H9 (cell line): ENCODE measurements at regions not wholly inside any gene's neighbourhood (a gene's known extent, or its start where the extent isn't known, plus 50 kb on each side); places are given as distances from the start of the nearest gene placed in this dataset.

Source experiments
- DNase-seq: peaks from one replicate; pipeline ENCODE4 v3.0.0-alpha.2; 2017
- H2AFZ ChIP-seq: one replicate; pipeline ENCODE4 v1.6.1; 2013; ENCODE audit warnings: mild to moderate bottlenecking, low read length, control low read depth, moderate library complexity
- H2AK5ac ChIP-seq: 2 replicates; pipeline ENCODE4 v1.6.1; 2013; ENCODE audit warnings: low read length, control low read depth, mixed read lengths; ENCODE audit not compliant: insufficient read length
- H2BK120ac ChIP-seq: one replicate; pipeline ENCODE4 v1.6.1; 2013; ENCODE audit warnings: low read depth, mild to moderate bottlenecking, low read length, control low read depth, inconsistent platforms; ENCODE audit not compliant: poor library complexity, severe bottlenecking
- H2BK12ac ChIP-seq: 2 replicates; pipeline ENCODE4 v1.6.1; 2013; ENCODE audit warnings: low read length, control low read depth, mixed read lengths, low read depth; ENCODE audit not compliant: insufficient read length
- H2BK15ac ChIP-seq: 2 replicates; pipeline ENCODE4 v1.6.1; 2013; ENCODE audit warnings: low read depth, low read length, control low read depth
- H2BK20ac ChIP-seq: one replicate; pipeline ENCODE4 v1.6.1; 2013; ENCODE audit warnings: low read depth, mild to moderate bottlenecking, low read length, control low read depth, inconsistent platforms; ENCODE audit not compliant: poor library complexity, severe bottlenecking
- H2BK5ac ChIP-seq: 2 replicates; pipeline ENCODE4 v1.6.1; 2013; ENCODE audit warnings: low read length, control low read depth, mixed read lengths; ENCODE audit not compliant: insufficient read length
- H3K14ac ChIP-seq: 2 replicates; pipeline ENCODE4 v1.6.1; 2013; ENCODE audit warnings: low read length, control low read depth; ENCODE audit not compliant: insufficient read depth
- H3K18ac ChIP-seq: 2 replicates; pipeline ENCODE4 v1.6.1; 2013; ENCODE audit warnings: low read depth, mild to moderate bottlenecking, mixed read lengths, low read length, control low read depth; ENCODE audit not compliant: insufficient read length
- H3K23ac ChIP-seq: 2 replicates; pipeline ENCODE4 v1.6.1; 2013; ENCODE audit warnings: low read length, control low read depth, mixed read lengths, low read depth; ENCODE audit not compliant: insufficient read length
- H3K23me2 ChIP-seq: 2 replicates; pipeline ENCODE4 v1.6.1; 2013; ENCODE audit warnings: low read depth, mild to moderate bottlenecking, mixed read lengths, low read length, control low read depth; ENCODE audit not compliant: insufficient read length, poor library complexity, severe bottlenecking
- H3K27ac ChIP-seq: 2 replicates; pipeline ENCODE4 v1.5.1; 2013; ENCODE audit warnings: low read length, control low read depth, mixed read lengths, low read depth; ENCODE audit not compliant: insufficient read length
- H3K27me3 ChIP-seq: 2 replicates; pipeline ENCODE4 v1.6.1; 2013; ENCODE audit warnings: low read length, control low read depth, inconsistent platforms; ENCODE audit not compliant: insufficient read depth
- H3K4ac ChIP-seq: 2 replicates; pipeline ENCODE4 v1.6.1; 2013; ENCODE audit warnings: low read depth, mild to moderate bottlenecking, control low read depth, inconsistent platforms, low read length, moderate library complexity
- H3K4me1 ChIP-seq: 2 replicates; pipeline ENCODE4 v1.6.1; 2013; ENCODE audit warnings: low read length, control low read depth, inconsistent platforms; ENCODE audit not compliant: insufficient read depth
- H3K4me2 ChIP-seq: 2 replicates; pipeline ENCODE4 v1.6.1; 2013; ENCODE audit warnings: low read length, control low read depth, mixed read lengths; ENCODE audit not compliant: insufficient read length, insufficient read depth
- H3K56ac ChIP-seq: 2 replicates; pipeline ENCODE4 v1.6.1; 2013; ENCODE audit warnings: low read depth, mild to moderate bottlenecking, mixed read lengths, low read length, control low read depth; ENCODE audit not compliant: insufficient read length
- H3K79me1 ChIP-seq: 2 replicates; pipeline ENCODE4 v1.6.1; 2013; ENCODE audit warnings: low read depth, mild to moderate bottlenecking, moderate library complexity, low read length, control low read depth, inconsistent platforms; ENCODE audit not compliant: insufficient read depth, poor library complexity, severe bottlenecking
- H3K79me2 ChIP-seq: 2 replicates; pipeline ENCODE4 v1.6.1; 2013; ENCODE audit warnings: low read length, control low read depth, inconsistent platforms; ENCODE audit not compliant: insufficient read depth
- H3K9ac ChIP-seq: 2 replicates; pipeline ENCODE4 v1.6.1; 2013; ENCODE audit warnings: low read length, control low read depth, mixed read lengths; ENCODE audit not compliant: insufficient read length; ENCODE audit errors: extremely low read depth
- H3K9me3 ChIP-seq: one replicate; pipeline ENCODE4 v1.6.1; 2013; ENCODE audit warnings: low read depth, low read length, inconsistent platforms; ENCODE audit not compliant: control insufficient read depth
- H3T11ph ChIP-seq: one replicate; pipeline ENCODE4 v1.6.1; 2013; ENCODE audit warnings: mild to moderate bottlenecking, low read length, control low read depth, inconsistent platforms
- H4K20me1 ChIP-seq: one replicate; pipeline ENCODE4 v1.6.1; 2013; ENCODE audit not compliant: control insufficient read depth, insufficient read length, insufficient read depth
- H4K5ac ChIP-seq: 2 replicates; pipeline ENCODE4 v1.6.1; 2013; ENCODE audit warnings: low read depth, mild to moderate bottlenecking, mixed read lengths, low read length, control low read depth; ENCODE audit not compliant: insufficient read length
- H4K8ac ChIP-seq: replicated peaks from 2 replicates; pipeline ENCODE4 v1.6.1; 2013; ENCODE audit warnings: low read length, control low read depth, mixed read lengths, low read depth; ENCODE audit not compliant: insufficient read length
- H4K91ac ChIP-seq: 2 replicates; pipeline ENCODE4 v1.6.1; 2013; ENCODE audit warnings: low read depth, mild to moderate bottlenecking, moderate library complexity, mixed read lengths, low read length, control low read depth; ENCODE audit not compliant: insufficient read length
- H3K27ac Mint-ChIP-seq, 3 experiments: 2 replicates in 2 of 3; 3 replicates in 1 of 3; pipeline ENCODE4 v1.8.0; 2020 to 2021; ENCODE audit warnings: mixed read lengths in 3 of 3, mild to moderate bottlenecking in 1 of 3, moderate library complexity in 1 of 3
- H3K27me3 Mint-ChIP-seq: 2 replicates; pipeline ENCODE4 v1.8.0; 2021; ENCODE audit warnings: low read depth, mild to moderate bottlenecking, moderate library complexity, mixed read lengths
- H3K36me3 Mint-ChIP-seq, 3 experiments: 2 replicates in 2 of 3; 3 replicates in 1 of 3; pipeline ENCODE4 v1.8.0; 2020 to 2021; ENCODE audit warnings: low read depth in 3 of 3, mixed read lengths in 3 of 3; ENCODE audit not compliant: insufficient read depth in 1 of 3
- H3K4me1 Mint-ChIP-seq, 2 experiments: 2 replicates each; pipeline ENCODE4 v1.8.0; 2020; ENCODE audit warnings: mixed read lengths in 2 of 2
- H3K4me3 Mint-ChIP-seq, 2 experiments: 2 replicates in 1 of 2; 3 replicates in 1 of 2; pipeline ENCODE4 v1.8.0; 2020 to 2021; ENCODE audit warnings: mild to moderate bottlenecking in 2 of 2, mixed read lengths in 2 of 2, moderate library complexity in 1 of 2
- H3K9me3 Mint-ChIP-seq, 2 experiments: 2 replicates in 1 of 2; 3 replicates in 1 of 2; pipeline ENCODE4 v1.8.0; 2020; ENCODE audit warnings: mild to moderate bottlenecking in 2 of 2, mixed read lengths in 2 of 2, moderate library complexity in 1 of 2
- WGBS: extraction: QIAGEN DNeasy Blood & Tissue Kit; methylation state at CpG from one replicate; pipeline ENCODE4 v1.1.7; 2013; ENCODE audit warnings: missing lambda C conversion rate, low lambda C conversion rate, mixed read lengths; ENCODE audit not compliant: insufficient read length; ENCODE audit errors: extremely low coverage; 5-methylcytosine and 5-hydroxymethylcytosine counted together
- TF ChIP-seq, protein P1 (sequence below): fragments of 200-600 bp; sonication (generic); conservative IDR thresholded peaks from 3 replicates; pipeline ENCODE4 v1.8.0; 2021; ENCODE audit warnings: antibody characterized with exemption, mild to moderate bottlenecking

GRCh38 chr5:167001246-167001645, 1290.2 kb upstream of the WWC1 start:
- peaks cover 5 to 8% of the 10 kb centered on the region in 2 experiments for H3K4me1 Mint-ChIP-seq
- no peak overlapping the region for H3K23ac ChIP-seq
- no peaks in the 10 kb centered on the region for H3K9me3 ChIP-seq
- no peak overlapping the region for H3K56ac ChIP-seq
- H3K4me2 ChIP-seq: no peak overlapping the region
- H3K9me3 Mint-ChIP-seq: no peaks in the 10 kb centered on the region
- no peak overlapping the region for H2BK120ac ChIP-seq
- no peak overlapping the region for H3K18ac ChIP-seq
- no peak overlapping the region for H2BK12ac ChIP-seq
- H3K27ac ChIP-seq: no peak overlapping the region
- TF ChIP-seq, protein P1, sequence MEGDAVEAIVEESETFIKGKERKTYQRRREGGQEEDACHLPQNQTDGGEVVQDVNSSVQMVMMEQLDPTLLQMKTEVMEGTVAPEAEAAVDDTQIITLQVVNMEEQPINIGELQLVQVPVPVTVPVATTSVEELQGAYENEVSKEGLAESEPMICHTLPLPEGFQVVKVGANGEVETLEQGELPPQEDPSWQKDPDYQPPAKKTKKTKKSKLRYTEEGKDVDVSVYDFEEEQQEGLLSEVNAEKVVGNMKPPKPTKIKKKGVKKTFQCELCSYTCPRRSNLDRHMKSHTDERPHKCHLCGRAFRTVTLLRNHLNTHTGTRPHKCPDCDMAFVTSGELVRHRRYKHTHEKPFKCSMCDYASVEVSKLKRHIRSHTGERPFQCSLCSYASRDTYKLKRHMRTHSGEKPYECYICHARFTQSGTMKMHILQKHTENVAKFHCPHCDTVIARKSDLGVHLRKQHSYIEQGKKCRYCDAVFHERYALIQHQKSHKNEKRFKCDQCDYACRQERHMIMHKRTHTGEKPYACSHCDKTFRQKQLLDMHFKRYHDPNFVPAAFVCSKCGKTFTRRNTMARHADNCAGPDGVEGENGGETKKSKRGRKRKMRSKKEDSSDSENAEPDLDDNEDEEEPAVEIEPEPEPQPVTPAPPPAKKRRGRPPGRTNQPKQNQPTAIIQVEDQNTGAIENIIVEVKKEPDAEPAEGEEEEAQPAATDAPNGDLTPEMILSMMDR: no peak
- H3K27ac Mint-ChIP-seq: no peak overlapping the region
- H4K8ac ChIP-seq: no peak overlapping the region
- H4K20me1 ChIP-seq: no peaks in the 10 kb centered on the region
- peaks cover 3% of the 10 kb centered on the region for H3K27me3 Mint-ChIP-seq
- H2BK15ac ChIP-seq: no peak overlapping the region
- no peaks in the 10 kb centered on the region for H3K27me3 ChIP-seq
- no peak overlapping the region for H3K4ac ChIP-seq
- H4K91ac ChIP-seq: no peak overlapping the region
- H3K4me3 Mint-ChIP-seq: no peak overlapping the region
- H3K36me3 Mint-ChIP-seq: no peaks in the 10 kb centered on the region
- no CpG with 5 or more reads among the region's 3 CpGs for WGBS
- no peak overlapping the region for H2AK5ac ChIP-seq
- no peaks in the 10 kb centered on the region for H3K79me2 ChIP-seq
- no peak overlapping the region for H4K5ac ChIP-seq
- H3K9ac ChIP-seq: no peak overlapping the region
- no peak overlapping the region for H3T11ph ChIP-seq
- no peak overlapping the region for H2BK20ac ChIP-seq
- H2BK5ac ChIP-seq: no peak overlapping the region
- no peak overlapping the region for H2AFZ ChIP-seq
- no peaks in the 10 kb centered on the region for H3K4me1 ChIP-seq
- no peaks in the 10 kb centered on the region for H3K79me1 ChIP-seq
- DNase-seq: no peak
- H3K23me2 ChIP-seq: no peaks in the 10 kb centered on the region
- H3K14ac ChIP-seq: no peak overlapping the region
